ENCODE measurements at regions not wholly inside any gene's neighbourhood (a gene's known extent, or its start where the extent isn't known, plus 50 kb on each side); places are given as distances from the start of the nearest gene placed in this dataset.

- no peak for TF ChIP-seq CTCF (IDR thresholded peaks at IDR 0.05)
- no peak for TF ChIP-seq POLR2A (IDR thresholded peaks at IDR 0.05)
Measured at GRCh38 chr5:12614608-12615007, 710.4 kb upstream of the CTNND2 start.

Measured in Peyer's patch (tissue), 4 donors.